PC-9 (cell line): ENCODE measurements at regions not wholly inside any gene's neighbourhood (a gene's known extent, or its start where the extent isn't known, plus 50 kb on each side); places are given as distances from the start of the nearest gene placed in this dataset.

Experiments used
- EZH2 ChIP-seq: fragments of 200-600 bp; sonication (generic); IDR thresholded peaks from 2 replicates; pipeline ENCODE4 v1.8.0; 2017; ENCODE audit warnings: antibody characterized with exemption, low read depth
- TF ChIP-seq, protein P1 (sequence below): fragments of 200-600 bp; sonication (generic); conservative IDR thresholded peaks from 2 replicates; pipeline ENCODE4 v1.6.1; 2017; ENCODE audit warnings: mixed run types, antibody characterized with exemption, mild to moderate bottlenecking, moderate library complexity

GRCh38 chr3:4191971-4192370 lies 111.2 kb upstream of the SETMAR start:
- TF ChIP-seq, protein P1, sequence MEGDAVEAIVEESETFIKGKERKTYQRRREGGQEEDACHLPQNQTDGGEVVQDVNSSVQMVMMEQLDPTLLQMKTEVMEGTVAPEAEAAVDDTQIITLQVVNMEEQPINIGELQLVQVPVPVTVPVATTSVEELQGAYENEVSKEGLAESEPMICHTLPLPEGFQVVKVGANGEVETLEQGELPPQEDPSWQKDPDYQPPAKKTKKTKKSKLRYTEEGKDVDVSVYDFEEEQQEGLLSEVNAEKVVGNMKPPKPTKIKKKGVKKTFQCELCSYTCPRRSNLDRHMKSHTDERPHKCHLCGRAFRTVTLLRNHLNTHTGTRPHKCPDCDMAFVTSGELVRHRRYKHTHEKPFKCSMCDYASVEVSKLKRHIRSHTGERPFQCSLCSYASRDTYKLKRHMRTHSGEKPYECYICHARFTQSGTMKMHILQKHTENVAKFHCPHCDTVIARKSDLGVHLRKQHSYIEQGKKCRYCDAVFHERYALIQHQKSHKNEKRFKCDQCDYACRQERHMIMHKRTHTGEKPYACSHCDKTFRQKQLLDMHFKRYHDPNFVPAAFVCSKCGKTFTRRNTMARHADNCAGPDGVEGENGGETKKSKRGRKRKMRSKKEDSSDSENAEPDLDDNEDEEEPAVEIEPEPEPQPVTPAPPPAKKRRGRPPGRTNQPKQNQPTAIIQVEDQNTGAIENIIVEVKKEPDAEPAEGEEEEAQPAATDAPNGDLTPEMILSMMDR, result no peak
- TF ChIP-seq EZH2, result no peak
